HUES64 (cell line): ENCODE measurements at regions not wholly inside any gene's neighbourhood (a gene's known extent, or its start where the extent isn't known, plus 50 kb on each side); places are given as distances from the start of the nearest gene placed in this dataset.

ENCODE experiments used
- H3K27ac ChIP-seq: 2 replicates; pipeline ENCODE4 v1.7.0; 2013; ENCODE audit warnings: low read depth, low read length, inconsistent platforms
- H3K27me3 ChIP-seq: 2 replicates; pipeline ENCODE4 v1.6.1; 2013; ENCODE audit warnings: mild to moderate bottlenecking, low read length; ENCODE audit not compliant: insufficient read depth
- H3K36me3 ChIP-seq: 2 replicates; pipeline ENCODE4 v1.6.1; 2013; ENCODE audit warnings: mild to moderate bottlenecking, low read length; ENCODE audit not compliant: insufficient read depth
- H3K4me1 ChIP-seq: 2 replicates; pipeline ENCODE4 v1.6.1; 2013; ENCODE audit warnings: mild to moderate bottlenecking, low read length, moderate library complexity; ENCODE audit not compliant: insufficient read depth
- H3K4me3 ChIP-seq: 2 replicates; pipeline ENCODE4 v1.5.1; 2013; ENCODE audit warnings: mild to moderate bottlenecking, low read length, moderate library complexity
- H3K9ac ChIP-seq: 2 replicates; pipeline ENCODE4 v1.6.1; 2013; ENCODE audit warnings: mild to moderate bottlenecking, low read depth, low read length
- H3K9me3 ChIP-seq: 2 replicates; pipeline ENCODE4 v1.6.1; 2013; ENCODE audit warnings: low read depth, low read length; ENCODE audit not compliant: insufficient read depth
- WGBS: fragments of 150-250, 120-280 bp; methylation state at CpG from one replicate; pipeline ENCODE4 v1.1.7; 2013; ENCODE audit warnings: missing lambda C conversion rate; 5-methylcytosine and 5-hydroxymethylcytosine counted together

DNA sequence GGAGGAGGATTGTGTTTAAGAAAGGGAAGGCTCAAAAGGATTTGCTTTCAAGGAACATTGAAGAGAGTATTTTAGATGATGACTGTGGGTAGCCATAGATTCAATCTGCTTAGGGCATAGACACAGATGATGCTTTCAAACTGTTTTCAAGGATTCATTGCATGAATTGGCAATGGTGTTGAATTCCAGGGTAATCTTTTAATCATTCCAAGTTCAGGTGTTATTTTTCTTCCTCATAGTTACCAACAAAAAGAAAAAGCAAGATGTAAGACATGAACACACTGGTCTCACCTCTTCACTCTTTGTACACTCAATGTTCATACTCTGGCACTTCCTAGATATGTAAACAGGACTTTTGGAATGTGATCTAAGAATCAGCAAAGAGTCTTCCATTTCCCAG is 167.0 kb upstream of the RHOBTB1 start:
- Histone ChIP-seq H3K27ac (no peak overlapping the region), H3K4me1 (no peaks in the 10 kb centered on the region)

DNA sequence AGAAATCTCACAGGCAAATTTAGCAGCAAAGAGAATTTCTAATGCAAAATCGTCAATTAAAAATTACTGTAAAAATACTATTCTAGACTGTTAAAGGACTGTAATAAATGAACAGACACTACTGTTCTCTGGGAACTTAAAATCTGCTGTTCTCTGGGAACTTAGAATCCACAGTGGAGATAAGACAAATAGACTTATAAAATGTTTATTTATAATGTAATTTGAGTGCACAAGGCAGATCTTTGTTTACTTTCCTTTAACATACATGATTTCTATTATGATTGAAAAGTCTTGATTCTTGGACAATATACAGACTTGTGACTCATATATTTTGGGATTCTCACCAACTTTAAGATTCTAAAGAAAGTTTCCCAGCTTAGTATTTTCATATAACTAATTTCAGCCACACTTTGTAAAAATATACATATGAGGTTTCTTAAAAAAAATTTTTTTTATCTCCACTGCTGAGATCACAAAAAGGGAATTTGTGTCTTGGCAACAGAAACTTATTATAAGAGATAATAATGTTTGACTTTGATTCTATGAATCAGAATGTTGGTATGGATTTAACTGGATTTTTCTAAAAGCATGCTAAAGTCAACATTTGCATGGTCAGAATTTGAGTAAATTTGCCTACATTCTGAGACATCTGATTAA is 166.3 kb upstream of the RHOBTB1 start:
- H3K4me1 ChIP-seq: no peaks in the 10 kb centered on the region
- no peaks in the 10 kb centered on the region for H3K27me3 ChIP-seq
- WGBS: no CpG with 5 or more reads among the region's 1 CpG
- no peak overlapping the region for H3K9ac ChIP-seq
- H3K9me3 ChIP-seq: no peaks in the 10 kb centered on the region
- no peak overlapping the region for H3K27ac ChIP-seq
- no peak overlapping the region for H3K4me3 ChIP-seq
- H3K36me3 ChIP-seq: no peaks in the 10 kb centered on the region

More for the DNA sequence above, 167.0 kb upstream of the RHOBTB1 start:
- H3K9me3 ChIP-seq: no peaks in the 10 kb centered on the region
- no peak overlapping the region for H3K4me3 ChIP-seq
- no peaks in the 10 kb centered on the region for H3K36me3 ChIP-seq
- H3K9ac ChIP-seq: no peak overlapping the region
- H3K27me3 ChIP-seq: no peaks in the 10 kb centered on the region

DNA sequence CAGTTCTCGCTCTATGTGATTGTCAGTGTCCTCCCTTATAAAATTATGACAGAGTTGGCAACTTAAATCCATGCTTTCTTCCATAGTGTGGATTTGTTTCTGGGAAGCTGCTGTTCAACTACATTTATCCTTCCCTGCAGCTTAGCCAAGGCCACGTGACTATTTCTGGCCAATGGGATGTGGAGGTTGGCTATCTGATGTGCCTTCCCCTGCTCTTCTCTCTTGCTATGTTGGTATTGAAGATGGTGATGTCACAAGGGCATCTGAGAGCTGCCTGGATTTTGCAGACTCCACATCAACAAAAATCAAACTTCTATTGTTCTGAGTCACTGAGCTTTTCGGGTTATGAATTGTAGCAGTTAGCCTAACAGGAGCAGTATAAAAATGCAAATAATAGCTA is 164.9 kb upstream of the RHOBTB1 start:
- Histone ChIP-seq H3K36me3 (no peaks in the 10 kb centered on the region), H3K27me3 (no peaks in the 10 kb centered on the region), H3K9me3 (no peaks in the 10 kb centered on the region), H3K9ac (no peak overlapping the region), H3K27ac (no peak overlapping the region), H3K4me3 (no peak overlapping the region), H3K4me1 (no peaks in the 10 kb centered on the region)
- WGBS: 92% methylated on average over 1 of the region's 3 CpGs

DNA sequence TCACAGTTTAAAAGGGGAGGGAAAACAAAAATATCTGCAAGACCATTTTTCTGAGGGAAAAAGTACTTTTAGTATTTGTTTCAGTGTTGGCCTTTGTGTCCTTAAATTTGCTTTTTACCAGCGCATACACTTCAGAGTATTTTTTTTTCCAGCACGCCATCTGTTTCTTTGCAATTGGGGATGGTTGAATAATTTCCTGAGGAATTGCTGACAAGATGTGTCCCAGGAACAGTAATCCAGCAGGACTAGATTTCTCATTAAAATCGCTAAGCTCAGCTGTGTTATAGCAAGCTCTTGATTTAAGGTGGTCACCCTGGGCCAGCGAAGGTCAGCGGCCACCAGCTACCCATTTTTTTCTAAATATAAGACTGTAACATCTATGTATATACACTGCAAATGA is 156.9 kb upstream of the RHOBTB1 start:
- Histone ChIP-seq H3K27ac (no peak overlapping the region), H3K4me1 (no peaks in the 10 kb centered on the region), H3K4me3 (no peak overlapping the region), H3K27me3 (no peaks in the 10 kb centered on the region), H3K9ac (no peak overlapping the region), H3K36me3 (no peaks in the 10 kb centered on the region), H3K9me3 (no peaks in the 10 kb centered on the region)
- 97% methylated on average over 5 of the region's 5 CpGs for whole genome bisulfite sequencing

DNA sequence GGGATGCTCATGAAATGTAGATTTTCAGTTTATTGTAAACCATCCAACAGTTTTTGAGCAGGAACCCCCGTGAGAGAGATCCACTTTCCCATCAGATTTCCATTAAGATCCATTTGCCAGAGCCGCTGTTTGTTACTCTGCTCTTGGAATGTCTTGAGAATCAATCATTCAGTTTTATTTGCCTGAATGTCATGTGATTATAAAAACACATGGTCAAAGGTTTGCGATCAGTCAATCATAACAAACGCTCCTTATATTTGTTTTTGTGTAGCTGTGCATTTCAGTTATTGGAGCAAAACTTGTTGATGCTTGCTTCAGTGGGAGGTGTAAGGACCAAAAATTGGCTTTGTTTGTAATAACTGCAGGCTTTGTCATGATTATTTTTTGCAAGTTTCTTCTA is 155.8 kb upstream of the RHOBTB1 start:
- H3K4me3 ChIP-seq: no peak overlapping the region
- H3K9me3 ChIP-seq: no peaks in the 10 kb centered on the region
- H3K36me3 ChIP-seq: no peaks in the 10 kb centered on the region
- 97% methylated on average over 4 of the region's 4 CpGs for WGBS
- H3K27ac ChIP-seq: no peak overlapping the region
- no peaks in the 10 kb centered on the region for H3K27me3 ChIP-seq
- no peaks in the 10 kb centered on the region for H3K4me1 ChIP-seq
- no peak overlapping the region for H3K9ac ChIP-seq

DNA sequence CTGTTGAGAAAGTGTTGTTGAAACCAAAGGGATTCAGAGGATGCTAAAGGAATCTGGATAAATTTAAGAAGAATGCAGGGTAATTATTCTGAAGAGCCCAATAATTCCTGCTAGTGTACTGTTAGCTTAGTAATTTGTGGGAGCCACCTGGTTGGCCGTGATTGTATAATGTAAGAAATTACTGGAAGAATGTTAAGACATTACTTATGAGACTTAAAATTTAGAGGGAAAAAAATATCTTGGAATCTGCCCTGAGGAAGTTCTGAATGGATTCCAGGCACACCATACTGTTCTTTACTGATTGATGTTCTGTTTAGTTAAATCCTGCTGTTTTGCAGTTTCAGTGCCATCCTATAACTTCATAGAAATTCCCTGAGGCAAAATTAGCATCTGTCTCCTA is 155.0 kb upstream of the RHOBTB1 start:
- Histone ChIP-seq H3K9me3 (no peaks in the 10 kb centered on the region), H3K4me1 (no peaks in the 10 kb centered on the region), H3K27ac (no peak overlapping the region), H3K27me3 (no peaks in the 10 kb centered on the region), H3K9ac (no peak overlapping the region), H3K4me3 (no peak overlapping the region), H3K36me3 (no peaks in the 10 kb centered on the region)
- WGBS: 80% methylated on average over 1 of the region's 1 CpG

DNA sequence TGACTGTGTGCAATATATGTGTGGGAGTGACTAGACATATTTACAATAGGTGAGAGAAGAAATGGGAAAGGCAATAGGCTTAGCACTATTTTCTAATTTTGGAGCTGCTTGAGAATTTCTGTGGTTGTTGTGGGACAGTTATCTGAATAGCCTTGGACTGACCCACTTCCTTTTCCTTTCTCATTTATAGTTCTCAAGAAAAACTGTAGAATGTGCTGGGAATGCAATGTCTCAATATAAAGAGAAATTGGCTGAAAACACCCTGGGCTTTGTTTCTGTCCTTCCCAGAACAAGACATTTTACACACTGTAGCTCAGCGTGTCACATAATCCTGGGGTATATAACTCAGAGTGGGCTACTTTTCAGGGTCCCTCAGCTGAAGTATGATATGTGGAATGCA is 153.0 kb upstream of the RHOBTB1 start:
- Histone ChIP-seq H3K4me1 (no peaks in the 10 kb centered on the region), H3K9me3 (no peaks in the 10 kb centered on the region), H3K27ac (no peak overlapping the region), H3K9ac (no peak overlapping the region), H3K36me3 (no peaks in the 10 kb centered on the region), H3K4me3 (no peak overlapping the region), H3K27me3 (no peaks in the 10 kb centered on the region)
- 100% methylated on average over 1 of the region's 1 CpG for WGBS

DNA sequence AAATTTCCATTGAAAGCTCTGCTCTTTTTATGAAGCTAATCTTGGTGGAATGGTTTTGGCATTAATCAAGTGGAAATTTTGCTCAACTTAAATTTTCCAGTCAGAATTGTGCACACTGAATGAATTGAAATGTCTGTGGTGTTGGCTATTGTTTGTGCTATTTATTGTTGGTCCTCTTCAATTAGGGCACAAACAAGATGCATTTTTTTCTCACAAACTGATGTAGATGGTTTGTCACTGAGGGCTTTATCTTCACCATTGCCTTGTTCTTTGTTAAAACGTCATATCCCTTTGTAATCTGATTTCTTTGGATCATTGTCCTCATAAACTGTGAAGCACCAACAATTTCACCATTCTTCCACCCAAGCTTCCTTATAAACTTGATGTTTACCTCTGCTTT is 152.1 kb upstream of the RHOBTB1 start:
- Histone ChIP-seq H3K4me3 (no peak overlapping the region), H3K4me1 (0 out of 2 replicates have a peak, but pooled peaks cover 4% of the 10 kb centered on the region), H3K27me3 (no peaks in the 10 kb centered on the region), H3K36me3 (no peaks in the 10 kb centered on the region), H3K9me3 (no peaks in the 10 kb centered on the region), H3K9ac (no peak overlapping the region), H3K27ac (no peak overlapping the region)
- WGBS: 92% methylated on average over 1 of the region's 1 CpG

DNA sequence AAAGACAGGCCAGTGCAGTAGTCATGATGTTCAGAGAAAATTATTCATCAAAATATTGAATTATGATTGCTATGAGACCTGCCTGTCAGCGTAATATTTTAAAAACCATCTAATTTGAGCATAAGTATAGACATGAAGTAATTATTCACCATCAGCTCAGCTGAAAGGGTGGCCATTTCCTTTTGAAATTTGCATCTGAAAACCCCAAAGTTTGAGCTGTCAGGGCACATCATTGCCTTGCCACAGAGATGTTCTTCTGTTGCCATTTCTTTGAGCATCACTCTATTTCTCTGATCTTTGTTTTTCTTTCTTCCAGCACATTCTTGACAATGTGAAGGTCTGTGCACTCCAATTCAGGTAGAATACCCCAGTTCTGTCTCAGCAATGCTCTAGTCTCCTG is 147.5 kb upstream of the RHOBTB1 start:
- no peak overlapping the region for H3K9ac ChIP-seq
- no peaks in the 10 kb centered on the region for H3K9me3 ChIP-seq
- H3K4me1 ChIP-seq: 0 out of 2 replicates have a peak, but pooled peaks cover 4% of the 10 kb centered on the region
- H3K36me3 ChIP-seq: no peaks in the 10 kb centered on the region
- H3K27ac ChIP-seq: no peak overlapping the region
- WGBS: no CpG with 5 or more reads among the region's 1 CpG
- no peaks in the 10 kb centered on the region for H3K27me3 ChIP-seq
- no peak overlapping the region for H3K4me3 ChIP-seq

DNA sequence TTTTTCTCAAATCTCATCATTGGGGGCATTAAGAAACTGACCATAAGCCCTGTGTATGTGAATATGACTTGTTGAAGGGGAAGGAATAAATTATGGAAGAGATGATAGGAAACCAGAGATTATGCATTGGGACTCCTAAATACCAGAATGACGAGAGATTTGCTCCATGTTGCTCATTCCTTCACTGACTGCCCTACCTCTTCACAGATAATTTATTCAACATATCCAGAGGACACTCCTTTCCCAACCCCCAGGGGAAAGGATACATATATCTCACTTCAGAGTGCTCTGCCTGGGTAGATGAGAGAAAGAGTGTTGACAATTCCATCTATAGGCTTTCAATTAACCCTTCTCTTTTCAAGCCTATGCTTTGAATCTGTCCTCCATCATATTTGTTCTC is 145.3 kb upstream of the RHOBTB1 start:
- Histone ChIP-seq H3K4me1 (0 out of 2 replicates have a peak, but pooled peaks cover 4% of the 10 kb centered on the region), H3K27me3 (no peaks in the 10 kb centered on the region), H3K4me3 (no peak overlapping the region), H3K9ac (no peak overlapping the region), H3K27ac (no peak overlapping the region), H3K36me3 (no peaks in the 10 kb centered on the region), H3K9me3 (no peaks in the 10 kb centered on the region)
- 100% methylated on average over 1 of the region's 1 CpG for WGBS

DNA sequence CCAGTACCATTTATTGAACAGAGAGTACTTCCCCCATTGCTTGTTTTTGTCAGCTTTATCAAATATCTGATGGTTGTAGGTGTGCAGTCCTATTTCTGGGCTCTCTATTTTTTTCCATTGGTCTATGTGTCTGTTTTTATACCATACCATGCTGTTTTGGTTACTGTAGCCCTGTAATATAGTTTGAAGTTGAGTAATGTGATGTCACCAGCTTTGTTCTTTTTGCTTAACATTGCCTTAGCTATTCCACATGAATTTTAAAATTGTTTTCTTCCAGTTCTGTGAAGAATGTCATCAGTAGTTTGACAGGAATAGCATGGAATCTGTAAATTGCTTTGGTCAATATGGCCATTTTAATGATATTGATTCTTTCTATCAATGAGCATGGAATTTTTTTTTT is 140.5 kb upstream of the RHOBTB1 start:
- no peaks in the 10 kb centered on the region for H3K36me3 ChIP-seq
- no peaks in the 10 kb centered on the region for H3K9me3 ChIP-seq

DNA sequence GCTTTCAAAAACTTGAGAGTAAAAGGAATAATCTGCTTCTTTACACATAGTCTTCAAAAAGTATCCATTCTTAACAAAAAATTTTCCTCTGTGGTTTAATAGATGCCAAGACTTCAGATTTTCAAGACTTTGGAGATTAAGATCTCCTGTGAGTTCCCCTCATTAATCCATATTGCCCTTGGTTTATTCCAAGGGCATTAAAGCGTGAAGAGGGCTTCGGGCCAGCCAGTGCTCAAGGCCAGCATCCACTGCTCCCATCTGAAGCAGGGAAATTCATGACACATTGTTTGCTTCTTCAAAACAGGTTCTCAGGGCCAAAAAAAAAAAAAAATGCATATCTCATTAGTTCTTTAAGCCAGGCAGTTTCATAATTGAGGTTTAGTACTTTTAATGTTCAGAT is 137.3 kb upstream of the RHOBTB1 start:
- Histone ChIP-seq H3K27me3 (no peaks in the 10 kb centered on the region), H3K4me1 (no peaks in the 10 kb centered on the region), H3K9me3 (no peaks in the 10 kb centered on the region), H3K36me3 (no peaks in the 10 kb centered on the region), H3K4me3 (no peak overlapping the region), H3K27ac (no peak overlapping the region), H3K9ac (no peak overlapping the region)
- 98% methylated on average over 2 of the region's 2 CpGs for WGBS

More for the DNA sequence above, 140.5 kb upstream of the RHOBTB1 start:
- H3K27ac ChIP-seq: no peak overlapping the region
- H3K4me3 ChIP-seq: no peak overlapping the region
- H3K4me1 ChIP-seq: no peaks in the 10 kb centered on the region
- H3K27me3 ChIP-seq: no peaks in the 10 kb centered on the region
- no peak overlapping the region for H3K9ac ChIP-seq
